IMR-90 (cell line): ENCODE measurements at regions not wholly inside any gene's neighbourhood (a gene's known extent, or its start where the extent isn't known, plus 50 kb on each side); places are given as distances from the start of the nearest gene placed in this dataset.

ENCODE experiments used
- BHLHE40 ChIP-seq: fragments of 150-350 bp; IDR thresholded peaks from 2 replicates; pipeline ENCODE4 v1.6.1; 2016; ENCODE audit warnings: mild to moderate bottlenecking, low read depth, low read length
- MAFK ChIP-seq: IDR thresholded peaks from 2 replicates; pipeline ENCODE4 v1.6.1; 2012; ENCODE audit warnings: low read depth, low read length, improper control_type of control experiment
- NFE2L2 ChIP-seq: fragments of 150-350 bp; IDR thresholded peaks from 2 replicates; pipeline ENCODE4 v1.6.1; 2016; ENCODE audit warnings: low read depth, mild to moderate bottlenecking, low read length
- RAD21 ChIP-seq: IDR thresholded peaks from 2 replicates; pipeline ENCODE4 v1.6.1; 2012; ENCODE audit warnings: low read length, improper control_type of control experiment
- TF ChIP-seq, protein P1 (sequence below): conservative IDR thresholded peaks from 2 replicates; pipeline ENCODE4 v1.5.1; 2012; ENCODE audit warnings: mild to moderate bottlenecking, low read depth, low read length, improper control_type of control experiment

DNA sequence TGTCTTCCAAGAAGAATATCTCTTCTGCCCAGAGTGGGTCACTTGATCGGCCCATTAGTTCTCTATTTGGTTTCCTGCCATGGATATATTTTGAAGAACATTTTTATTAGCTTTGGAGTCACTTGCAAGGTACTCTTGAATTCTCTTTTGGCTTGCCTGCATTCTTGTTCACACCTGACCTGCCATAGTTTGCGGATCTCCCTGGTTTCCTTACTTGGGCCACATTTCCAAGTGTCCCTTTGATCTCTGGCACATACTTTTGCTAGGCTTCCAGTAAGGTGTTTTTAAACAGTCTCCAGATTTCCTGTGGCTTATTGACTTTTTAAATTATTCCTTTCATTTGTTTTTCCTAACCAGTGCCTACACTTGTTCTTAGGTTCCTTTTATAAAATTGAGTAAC is 488.5 kb upstream of the MDFIC2 start:
- TF ChIP-seq, protein P1, sequence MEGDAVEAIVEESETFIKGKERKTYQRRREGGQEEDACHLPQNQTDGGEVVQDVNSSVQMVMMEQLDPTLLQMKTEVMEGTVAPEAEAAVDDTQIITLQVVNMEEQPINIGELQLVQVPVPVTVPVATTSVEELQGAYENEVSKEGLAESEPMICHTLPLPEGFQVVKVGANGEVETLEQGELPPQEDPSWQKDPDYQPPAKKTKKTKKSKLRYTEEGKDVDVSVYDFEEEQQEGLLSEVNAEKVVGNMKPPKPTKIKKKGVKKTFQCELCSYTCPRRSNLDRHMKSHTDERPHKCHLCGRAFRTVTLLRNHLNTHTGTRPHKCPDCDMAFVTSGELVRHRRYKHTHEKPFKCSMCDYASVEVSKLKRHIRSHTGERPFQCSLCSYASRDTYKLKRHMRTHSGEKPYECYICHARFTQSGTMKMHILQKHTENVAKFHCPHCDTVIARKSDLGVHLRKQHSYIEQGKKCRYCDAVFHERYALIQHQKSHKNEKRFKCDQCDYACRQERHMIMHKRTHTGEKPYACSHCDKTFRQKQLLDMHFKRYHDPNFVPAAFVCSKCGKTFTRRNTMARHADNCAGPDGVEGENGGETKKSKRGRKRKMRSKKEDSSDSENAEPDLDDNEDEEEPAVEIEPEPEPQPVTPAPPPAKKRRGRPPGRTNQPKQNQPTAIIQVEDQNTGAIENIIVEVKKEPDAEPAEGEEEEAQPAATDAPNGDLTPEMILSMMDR, result no peak
- TF ChIP-seq NFE2L2 (no peak), MAFK (no peak), BHLHE40 (no peak), RAD21 (no peak)
